T-cell (primary cell): ENCODE measurements at regions not wholly inside any gene's neighbourhood (a gene's known extent, or its start where the extent isn't known, plus 50 kb on each side); places are given as distances from the start of the nearest gene placed in this dataset.
"Not testable (repeated sequence)": the region's sequence is repeated elsewhere in the genome, so short reads cannot be mapped to it uniquely, and the experiment has no call there.

Experiments used
- ATAC-seq, 4 experiments: fragments of 200-7000 bp in 3 of 4; fragments of 150-1000 bp in 1 of 4; cut with Tn5 transposase; replicated peaks in 1 of 4; 1 replicate in 3 of 4; 2 replicates in 1 of 4; pipeline ENCODE4 v1.10.0; 2021; ENCODE audit warnings: moderate library complexity in 3 of 4, mild to moderate bottlenecking in 2 of 4, moderate number of reproducible peaks in 1 of 4
- CTCF ChIA-PET, 2 donors: fragments of 300-600 bp; sonication (Branson Sonifier 250); formaldehyde crosslinking; loops; one replicate each; lab custom pipeline; 2022; ENCODE audit warnings: antibody characterized with exemption in 2 of 2; lab: Charles Lee
- POLR2A ChIA-PET, 2 donors: fragments of 300-600 bp; sonication (Branson Sonifier 250); formaldehyde crosslinking; loops; one replicate each; lab custom pipeline; 2022; ENCODE audit warnings: antibody characterized with exemption in 2 of 2; lab: Charles Lee
- DNase-seq, 35 experiments: peaks; one replicate each; pipeline versions ENCODE4 v3.0.0 to v3.0.0-alpha.2; 2013 to 2023
- H3K27ac ChIP-seq: one replicate; pipeline ENCODE4 v1.5.1; 2013; ENCODE audit warnings: low read length
- H3K27me3 ChIP-seq, 2 experiments: replicated peaks in 1 of 2; 1 replicate in 1 of 2; 2 replicates in 1 of 2; pipeline versions ENCODE4 v1.6.1 to v1.7.0; 2013; ENCODE audit warnings: low read length in 1 of 2, mixed read lengths in 1 of 2; ENCODE audit not compliant: control insufficient read depth in 2 of 2, insufficient read depth in 2 of 2; ENCODE audit errors: extremely low read depth in 1 of 2
- H3K36me3 ChIP-seq, 2 donors: 1 replicate in 1 of 2; 2 replicates in 1 of 2; pipeline versions ENCODE4 v1.6.1 to v1.7.0; 2013; ENCODE audit warnings: low read length in 1 of 2; ENCODE audit not compliant: control insufficient read depth in 2 of 2, insufficient read depth in 1 of 2; ENCODE audit errors: extremely low read depth in 1 of 2
- H3K4me1 ChIP-seq, 2 experiments: 1 replicate in 1 of 2; 2 replicates in 1 of 2; pipeline versions ENCODE4 v1.6.1 to v1.7.0; 2013; ENCODE audit warnings: low read length in 2 of 2, mixed read lengths in 1 of 2; ENCODE audit not compliant: insufficient read depth in 2 of 2, control insufficient read depth in 1 of 2; ENCODE audit errors: extremely low read depth in 1 of 2
- H3K4me3 ChIP-seq, 2 donors: 1 replicate in 1 of 2; 2 replicates in 1 of 2; pipeline versions ENCODE4 v1.5.1 to v1.7.0; 2013; ENCODE audit warnings: mild to moderate bottlenecking in 2 of 2, low read length in 1 of 2, moderate library complexity in 1 of 2; ENCODE audit not compliant: control insufficient read depth in 1 of 2; ENCODE audit errors: extremely low read depth in 1 of 2
- H3K9me3 ChIP-seq: 2 replicates; pipeline ENCODE4 v1.7.0; 2013
- H3K27ac Mint-ChIP-seq, 2 donors: one replicate each; pipeline ENCODE4 v1.8.0; 2020 to 2021; ENCODE audit warnings: mild to moderate bottlenecking in 2 of 2, mixed read lengths in 2 of 2
- H3K27me3 Mint-ChIP-seq, 2 donors: one replicate each; pipeline ENCODE4 v1.8.0; 2021 to 2022; ENCODE audit warnings: mixed read lengths in 2 of 2
- H3K36me3 Mint-ChIP-seq: one replicate; pipeline ENCODE4 v1.8.0; 2021; ENCODE audit warnings: mixed read lengths
- H3K4me1 Mint-ChIP-seq, 3 donors: one replicate each; pipeline ENCODE4 v1.8.0; 2020 to 2022; ENCODE audit warnings: mixed read lengths in 3 of 3, mild to moderate bottlenecking in 1 of 3
- H3K4me3 Mint-ChIP-seq, 3 donors: one replicate each; pipeline ENCODE4 v1.8.0; 2020 to 2022; ENCODE audit warnings: mild to moderate bottlenecking in 3 of 3, mixed read lengths in 3 of 3, moderate library complexity in 3 of 3
- H3K9me3 Mint-ChIP-seq, 3 donors: one replicate each; pipeline ENCODE4 v1.8.0; 2020 to 2022; ENCODE audit warnings: mixed read lengths in 3 of 3
- WGBS: methylation state at CpG from one replicate; pipeline ENCODE4 v1.1.5; 2013; ENCODE audit warnings: missing lambda C conversion rate; ENCODE audit not compliant: insufficient coverage; 5-methylcytosine and 5-hydroxymethylcytosine counted together

DNA sequence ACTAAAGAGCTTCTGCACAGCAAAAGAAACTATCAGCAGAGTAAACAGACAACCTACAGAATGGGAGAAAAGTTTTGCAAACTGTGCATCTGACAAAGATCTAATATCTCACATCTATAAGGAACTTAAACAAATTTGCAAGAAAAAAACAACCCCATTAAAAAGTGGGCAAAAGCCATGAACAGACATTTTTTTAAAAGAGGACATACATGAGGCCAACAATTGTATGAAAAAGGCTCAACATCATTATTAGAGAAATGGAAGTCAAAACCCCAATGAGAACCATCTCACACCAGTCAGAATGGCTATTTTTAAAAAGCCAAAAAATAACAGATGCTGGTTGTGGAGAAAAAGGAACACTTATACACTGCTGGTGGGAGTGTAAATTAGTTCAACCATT, 483.8 kb downstream of the ADCYAP1 start:
- H3K4me3 ChIP-seq, H3K4me3 Mint-ChIP-seq, H3K36me3 Mint-ChIP-seq, H3K4me1 ChIP-seq, H3K36me3 ChIP-seq, H3K27me3 ChIP-seq, DNase-seq, H3K27me3 Mint-ChIP-seq, H3K9me3 ChIP-seq, H3K27ac Mint-ChIP-seq, ATAC-seq, H3K27ac ChIP-seq, CTCF ChIA-PET, H3K4me1 Mint-ChIP-seq, POLR2A ChIA-PET: not testable (repeated sequence)
- peaks cover 10 to 38% (median 17%) of the 10 kb centered on the region in 3 donors for H3K9me3 Mint-ChIP-seq

DNA sequence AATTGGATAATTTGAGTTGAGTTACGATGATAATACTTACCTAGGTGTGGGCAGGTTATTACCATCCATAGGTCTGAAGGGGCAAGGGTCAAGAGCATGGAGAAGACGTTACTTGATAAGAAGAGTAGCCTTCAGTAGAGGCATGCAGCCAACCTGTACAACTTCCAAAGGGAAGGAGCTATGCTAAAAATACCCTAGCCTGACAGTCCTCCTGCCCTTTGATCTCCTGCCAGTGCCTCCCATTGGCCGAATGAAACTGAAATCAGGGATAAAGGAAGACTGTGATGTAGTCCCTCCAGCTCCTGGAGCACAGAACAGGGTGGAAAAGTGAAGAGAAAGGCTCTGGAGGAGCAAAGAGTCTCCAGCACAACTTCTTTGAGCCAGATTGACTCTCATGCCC, 487.4 kb downstream of the ADCYAP1 start:
- no peak overlapping the region for H3K4me3 Mint-ChIP-seq
- H3K27ac ChIP-seq = no peak overlapping the region
- ATAC-seq (no peak), DNase-seq (no peak)
- H3K4me1 Mint-ChIP-seq = no peaks in the 10 kb centered on the region
- no peaks in the 10 kb centered on the region for H3K36me3 ChIP-seq
- peaks cover 9 to 21% (median 10%) of the 10 kb centered on the region in 3 donors for H3K9me3 Mint-ChIP-seq
- CTCF ChIA-PET = no interaction called here
- no peaks in the 10 kb centered on the region for H3K9me3 ChIP-seq
- H3K27me3 ChIP-seq = no peaks in the 10 kb centered on the region
- no peaks in the 10 kb centered on the region for H3K27me3 Mint-ChIP-seq
- no peaks in the 10 kb centered on the region for H3K36me3 Mint-ChIP-seq
- no peaks in the 10 kb centered on the region for H3K4me1 ChIP-seq
- 73% methylated on average over 2 of the region's 3 CpGs for WGBS
- no peak overlapping the region for H3K4me3 ChIP-seq
- H3K27ac Mint-ChIP-seq = no peak overlapping the region
- POLR2A ChIA-PET = no interaction called here

DNA sequence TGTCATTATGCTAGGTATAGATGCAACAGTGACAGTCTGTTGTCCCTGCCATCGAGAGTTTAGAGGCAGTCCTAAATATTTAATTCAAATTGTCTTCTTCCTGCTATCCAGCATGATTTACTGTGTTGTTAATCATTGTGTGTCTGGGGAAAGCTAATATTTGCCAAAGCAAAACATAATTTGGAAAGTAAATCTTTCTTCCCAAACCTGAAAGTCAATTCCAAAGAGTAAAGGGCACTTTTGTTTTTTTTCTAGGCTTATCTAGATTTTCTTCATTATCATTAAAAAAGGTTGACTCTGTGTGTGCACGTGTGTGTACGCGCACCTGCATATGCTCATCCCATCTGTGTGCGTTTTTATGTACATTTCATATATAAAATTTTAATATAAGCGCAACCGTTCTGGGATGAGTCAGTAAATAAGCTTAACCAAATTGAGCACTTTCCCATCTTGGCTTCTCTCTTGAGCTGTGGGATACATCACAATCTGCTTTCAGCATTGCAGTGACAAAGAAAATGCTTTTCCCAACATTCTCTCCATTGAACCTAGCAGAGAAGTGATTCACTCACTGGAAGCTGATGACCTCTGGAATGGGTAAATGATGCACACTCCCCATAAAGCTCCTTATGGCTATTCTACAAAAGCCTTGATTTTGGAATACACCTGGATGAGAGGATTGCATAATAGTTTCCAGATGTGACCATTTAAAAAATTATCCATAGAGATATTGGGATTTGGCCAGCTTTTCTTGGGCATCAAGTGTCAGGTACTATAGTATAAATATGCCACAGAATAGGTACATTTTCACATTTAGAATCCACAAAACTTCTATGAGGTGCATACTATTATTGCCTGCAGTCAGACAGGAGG, 488.4 kb downstream of the ADCYAP1 start:
- Histone ChIP-seq H3K4me1 (no peaks in the 10 kb centered on the region), H3K4me3 (no peak overlapping the region), H3K27me3 (no peaks in the 10 kb centered on the region), H3K36me3 (no peaks in the 10 kb centered on the region), H3K9me3 (no peaks in the 10 kb centered on the region), H3K27ac (no peak overlapping the region)
- peaks cover 5 to 14% (median 7%) of the 10 kb centered on the region in 3 donors for H3K9me3 Mint-ChIP-seq
- WGBS = no CpG with 5 or more reads among the region's 7 CpGs
- no peaks in the 10 kb centered on the region for H3K36me3 Mint-ChIP-seq
- DNase-seq (no peak), ATAC-seq (no peak)
- ChIA-PET POLR2A (no interaction called here), CTCF (no interaction called here)
- no peaks in the 10 kb centered on the region for H3K4me1 Mint-ChIP-seq
- H3K27me3 Mint-ChIP-seq = no peaks in the 10 kb centered on the region
- no peak overlapping the region for H3K4me3 Mint-ChIP-seq
- H3K27ac Mint-ChIP-seq = no peak overlapping the region

- no peak overlapping the region for H3K4me3 Mint-ChIP-seq
- H3K4me1 Mint-ChIP-seq = no peaks in the 10 kb centered on the region
- Histone ChIP-seq H3K27me3 (no peaks in the 10 kb centered on the region), H3K27ac (no peak overlapping the region), H3K4me3 (no peak overlapping the region), H3K9me3 (no peaks in the 10 kb centered on the region), H3K4me1 (no peaks in the 10 kb centered on the region), H3K36me3 (no peaks in the 10 kb centered on the region)
- ATAC-seq (no peak), DNase-seq (no peak)
- no peak overlapping the region for H3K27ac Mint-ChIP-seq
- no peaks in the 10 kb centered on the region for H3K36me3 Mint-ChIP-seq
- no peaks in the 10 kb centered on the region for H3K27me3 Mint-ChIP-seq
- peaks cover 5 to 9% (median 6%) of the 10 kb centered on the region in 3 donors for H3K9me3 Mint-ChIP-seq
- ChIA-PET CTCF (no interaction called here), POLR2A (no interaction called here)
- WGBS = no CpG with 5 or more reads among the region's 1 CpG
Measured at GRCh38 chr18:1393929-1394328, 489.3 kb downstream of the ADCYAP1 start.

DNA sequence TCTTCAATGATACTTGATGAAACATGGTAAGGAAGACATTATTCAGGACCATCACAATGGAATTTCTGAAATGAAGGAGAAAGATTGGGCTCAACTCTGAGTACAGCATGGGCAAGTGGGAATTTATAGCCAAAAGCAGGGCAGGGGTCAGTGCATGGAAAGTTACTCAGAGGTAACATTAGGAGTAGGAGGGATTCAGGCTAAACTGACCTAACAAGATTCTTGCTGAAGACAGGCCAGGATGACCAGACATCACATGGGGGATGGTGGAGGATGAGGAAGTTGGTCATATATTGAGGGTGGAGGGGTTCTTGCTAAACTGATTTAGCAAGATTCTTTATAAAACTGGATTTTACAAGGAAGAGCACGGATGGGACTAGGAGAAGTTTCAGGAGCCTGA, 489.8 kb downstream of the ADCYAP1 start:
- WGBS = 81% methylated on average over 1 of the region's 1 CpG
- peaks cover 4 to 6% (median 5%) of the 10 kb centered on the region in 3 donors for H3K9me3 Mint-ChIP-seq
- ATAC-seq = no peak
- no peak overlapping the region for H3K27ac Mint-ChIP-seq
- H3K4me1 ChIP-seq = no peaks in the 10 kb centered on the region
- no peaks in the 10 kb centered on the region for H3K27me3 Mint-ChIP-seq
- no peaks in the 10 kb centered on the region for H3K4me1 Mint-ChIP-seq
- no peak for DNase-seq
- CTCF ChIA-PET = no interaction called here
- no peak overlapping the region for H3K4me3 ChIP-seq
- no peak overlapping the region for H3K4me3 Mint-ChIP-seq
- no peaks in the 10 kb centered on the region for H3K36me3 ChIP-seq
- no peaks in the 10 kb centered on the region for H3K36me3 Mint-ChIP-seq
- H3K27me3 ChIP-seq = no peaks in the 10 kb centered on the region
- H3K9me3 ChIP-seq = no peaks in the 10 kb centered on the region
- no peak overlapping the region for H3K27ac ChIP-seq
- POLR2A ChIA-PET = no interaction called here

DNA sequence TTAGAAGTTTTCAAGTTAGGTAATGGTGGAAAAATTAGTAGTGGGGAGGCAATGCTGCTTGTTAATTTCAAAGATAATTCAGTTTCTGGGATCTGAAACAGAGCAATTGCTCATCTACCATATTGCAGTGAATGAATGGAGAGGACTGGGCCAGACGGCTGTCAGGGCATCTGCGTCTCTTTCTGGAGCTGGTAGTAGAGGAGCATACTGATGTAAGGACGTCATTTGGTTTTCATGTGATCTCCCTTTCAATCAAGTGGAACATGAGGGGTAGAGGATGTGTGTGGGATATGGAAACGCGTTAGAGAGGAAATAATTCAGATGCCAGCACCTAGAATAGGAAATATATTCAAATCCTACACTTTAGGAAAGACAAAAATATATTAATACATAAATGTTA, 490.3 kb downstream of the ADCYAP1 start:
- Mint-ChIP-seq H3K27me3 (no peaks in the 10 kb centered on the region), H3K4me1 (no peaks in the 10 kb centered on the region), H3K4me3 (no peak overlapping the region), H3K36me3 (no peaks in the 10 kb centered on the region), H3K9me3 (peaks cover 4 to 6% (median 5%) of the 10 kb centered on the region in 3 donors), H3K27ac (no peak overlapping the region)
- DNase-seq (no peak), ATAC-seq (no peak)
- CTCF ChIA-PET = no interaction called here
- no peaks in the 10 kb centered on the region for H3K9me3 ChIP-seq
- H3K36me3 ChIP-seq = no peaks in the 10 kb centered on the region
- no peak overlapping the region for H3K4me3 ChIP-seq
- H3K27me3 ChIP-seq = no peaks in the 10 kb centered on the region
- H3K27ac ChIP-seq = no peak overlapping the region
- no peaks in the 10 kb centered on the region for H3K4me1 ChIP-seq
- POLR2A ChIA-PET = no interaction called here
- WGBS = 100% methylated on average over 2 of the region's 5 CpGs
